ENCODE measurements at regions not wholly inside any gene's neighbourhood (a gene's known extent, or its start where the extent isn't known, plus 50 kb on each side); places are given as distances from the start of the nearest gene placed in this dataset.

DNA sequence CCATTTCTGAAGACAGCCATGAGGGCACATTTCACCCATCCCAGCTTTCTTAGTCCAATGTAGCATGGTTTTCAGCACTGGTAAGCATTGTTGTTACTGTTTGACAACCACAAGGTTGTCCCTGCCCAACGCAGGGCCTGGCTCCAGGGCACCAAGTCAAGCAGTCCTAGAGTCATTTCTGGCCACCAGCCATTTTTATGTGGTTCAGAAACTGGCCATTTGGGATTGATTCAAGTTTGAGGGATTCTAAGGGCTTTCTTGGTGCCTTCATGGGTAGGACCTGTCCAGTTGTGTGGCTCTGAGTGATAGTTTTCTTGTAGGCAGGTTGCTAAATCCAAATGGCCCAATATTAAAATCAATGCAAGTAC, 535.4 kb upstream of the USP24 start:
- TF ChIP-seq, protein P1, sequence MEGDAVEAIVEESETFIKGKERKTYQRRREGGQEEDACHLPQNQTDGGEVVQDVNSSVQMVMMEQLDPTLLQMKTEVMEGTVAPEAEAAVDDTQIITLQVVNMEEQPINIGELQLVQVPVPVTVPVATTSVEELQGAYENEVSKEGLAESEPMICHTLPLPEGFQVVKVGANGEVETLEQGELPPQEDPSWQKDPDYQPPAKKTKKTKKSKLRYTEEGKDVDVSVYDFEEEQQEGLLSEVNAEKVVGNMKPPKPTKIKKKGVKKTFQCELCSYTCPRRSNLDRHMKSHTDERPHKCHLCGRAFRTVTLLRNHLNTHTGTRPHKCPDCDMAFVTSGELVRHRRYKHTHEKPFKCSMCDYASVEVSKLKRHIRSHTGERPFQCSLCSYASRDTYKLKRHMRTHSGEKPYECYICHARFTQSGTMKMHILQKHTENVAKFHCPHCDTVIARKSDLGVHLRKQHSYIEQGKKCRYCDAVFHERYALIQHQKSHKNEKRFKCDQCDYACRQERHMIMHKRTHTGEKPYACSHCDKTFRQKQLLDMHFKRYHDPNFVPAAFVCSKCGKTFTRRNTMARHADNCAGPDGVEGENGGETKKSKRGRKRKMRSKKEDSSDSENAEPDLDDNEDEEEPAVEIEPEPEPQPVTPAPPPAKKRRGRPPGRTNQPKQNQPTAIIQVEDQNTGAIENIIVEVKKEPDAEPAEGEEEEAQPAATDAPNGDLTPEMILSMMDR (conservative IDR thresholded peaks at IDR 0.05 in 1 of 2, IDR thresholded peaks at IDR 0.05 in 1 of 2; ENCODE audit: extremely low read depth in 1 of 2, insufficient read depth in 1 of 2, low read depth in 1 of 2, low read length in 2 of 2), result no peak
- no peak for TF ChIP-seq EZH2 (IDR thresholded peaks at IDR 0.05; ENCODE audit: borderline replicate concordance, low read length)

Measured in mammary epithelial cell (primary cell).